ENCODE measurements at regions not wholly inside any gene's neighbourhood (a gene's known extent, or its start where the extent isn't known, plus 50 kb on each side); places are given as distances from the start of the nearest gene placed in this dataset.

DNA sequence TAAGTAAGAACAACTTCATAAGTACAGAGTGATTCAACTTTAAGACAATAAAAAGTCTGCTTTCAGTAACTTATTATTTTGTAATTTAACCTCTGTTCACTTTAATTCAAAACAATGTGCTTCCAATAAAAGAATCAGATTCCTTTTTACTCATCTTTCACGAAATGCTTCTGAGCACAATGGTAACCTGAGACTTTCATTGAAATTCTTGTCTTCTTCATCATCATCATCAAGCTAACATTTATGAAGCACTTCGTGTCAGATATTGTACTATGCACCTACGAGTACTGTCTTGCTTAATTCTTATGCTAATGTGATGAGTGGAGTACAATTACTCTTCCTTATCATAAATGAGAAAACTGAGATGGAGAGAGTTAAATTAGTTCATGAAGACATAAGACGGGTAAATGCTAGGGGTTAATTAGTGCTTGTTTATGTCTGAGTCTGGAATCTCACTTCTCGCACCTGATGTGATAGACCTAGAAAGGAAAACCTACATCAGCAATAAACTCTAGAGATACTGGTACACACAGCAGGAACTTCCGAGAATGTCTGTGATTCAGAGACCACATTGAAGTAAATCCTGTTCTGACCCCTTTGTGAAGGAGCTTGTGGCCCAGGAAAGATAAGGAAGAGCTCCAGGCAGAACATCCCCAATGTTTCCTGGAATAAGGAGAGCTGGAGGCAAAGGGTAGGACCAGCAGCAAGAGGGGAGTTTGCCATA is 227.6 kb upstream of the ETAA1 start:
- TF ChIP-seq TAF1 (IDR thresholded peaks at IDR 0.05; ENCODE audit: low read depth) (no peak), FOXM1 (IDR thresholded peaks at IDR 0.05; ENCODE audit: borderline replicate concordance, low read depth) (no peak), YY1 (IDR thresholded peaks at IDR 0.05; ENCODE audit: low read depth) (no peak), EGR1 (IDR thresholded peaks at IDR 0.05) (no peak)

All from Ishikawa (cell line).